GM18517 (cell line): ENCODE measurements at regions not wholly inside any gene's neighbourhood (a gene's known extent, or its start where the extent isn't known, plus 50 kb on each side); places are given as distances from the start of the nearest gene placed in this dataset.
"Not testable (repeated sequence)": the region's sequence is repeated elsewhere in the genome, so short reads cannot be mapped to it uniquely, and the experiment has no call there.

Experiments used
- ATAC-seq: cut with Tn5 transposase; IDR thresholded peaks from one replicate; pipeline ENCODE4 v1.9.1; 2021; ENCODE audit warnings: mild to moderate bottlenecking, moderate library complexity; ENCODE audit not compliant: unreplicated experiment

DNA sequence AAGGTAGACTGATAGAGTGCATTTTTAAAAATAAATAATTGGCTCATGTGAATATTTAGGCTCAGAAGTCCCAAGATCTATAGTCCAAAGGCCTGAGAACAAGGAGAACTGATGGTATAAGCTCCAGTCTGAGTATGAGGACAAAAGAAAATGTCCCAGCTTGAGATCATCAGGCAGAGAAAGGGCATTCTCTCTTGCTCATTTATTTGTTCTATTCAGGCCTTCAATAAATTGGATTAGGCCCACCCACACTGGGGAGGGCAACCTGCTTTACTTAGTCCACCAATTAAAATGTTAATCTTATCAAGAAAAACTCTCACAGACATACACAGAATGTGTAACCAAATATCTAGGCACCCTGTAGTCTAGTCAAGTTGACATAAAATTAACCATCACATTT, 644.4 kb upstream of the MDGA2 start:
- no peak for ATAC-seq

DNA sequence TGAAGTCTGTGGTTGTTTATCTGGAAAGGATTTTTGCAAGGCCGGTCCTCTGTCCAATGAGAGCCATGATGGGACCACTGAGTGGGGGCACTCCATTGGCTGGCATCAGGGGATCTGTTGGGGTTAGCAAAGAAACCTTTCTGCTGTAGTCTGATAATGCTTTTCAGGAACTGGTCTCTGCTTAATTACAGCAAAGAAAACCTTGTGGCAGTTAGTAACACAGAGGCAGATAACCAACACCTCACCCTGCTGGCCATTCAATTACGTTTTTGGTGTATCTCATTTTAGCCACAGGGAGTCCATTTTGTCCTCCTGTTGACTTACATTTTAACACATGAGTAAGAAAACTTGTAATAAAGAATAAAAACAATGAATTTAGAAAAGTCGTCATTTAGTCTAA, 629.3 kb upstream of the MDGA2 start:
- no peak for ATAC-seq

DNA sequence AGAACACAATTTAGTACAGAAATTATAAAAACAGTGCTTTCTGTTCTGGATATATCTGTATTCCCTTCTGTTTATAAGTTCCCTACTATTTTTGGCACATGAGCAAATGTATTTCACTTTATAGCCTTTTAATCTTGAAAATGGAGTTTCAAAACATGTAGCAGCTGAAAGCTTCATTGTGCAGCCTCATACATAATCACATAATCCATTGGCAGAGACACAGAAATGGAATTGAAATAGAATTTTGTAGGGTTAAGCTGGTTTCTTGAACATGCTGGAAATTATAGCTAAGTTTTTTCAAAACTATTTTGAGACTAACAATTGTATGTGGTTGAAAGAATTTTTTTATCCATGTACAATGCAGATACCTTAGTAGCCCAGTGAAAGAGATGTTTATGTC, 614.3 kb upstream of the MDGA2 start:
- no peak for ATAC-seq

DNA sequence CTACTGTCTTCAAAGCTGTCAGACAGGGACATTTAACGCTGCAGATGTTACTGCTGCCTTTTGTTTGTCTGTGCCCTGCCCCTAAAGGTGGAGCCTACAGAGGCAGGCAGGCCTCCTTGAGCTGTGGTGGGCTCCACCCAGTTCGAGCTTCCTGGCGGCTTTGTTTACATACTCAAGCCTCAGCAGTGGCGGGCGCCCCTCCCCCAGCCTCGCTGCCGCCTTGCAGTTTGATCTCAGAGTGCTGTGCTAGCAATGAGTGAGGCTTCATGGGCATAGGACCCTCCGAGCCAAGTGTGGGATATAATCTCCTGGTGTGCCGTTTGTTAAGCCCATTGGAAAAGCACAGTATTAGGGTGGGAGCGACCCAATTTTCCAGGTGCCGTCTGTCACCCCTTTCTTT, 609.8 kb upstream of the MDGA2 start:
- ATAC-seq: not testable (repeated sequence)

DNA sequence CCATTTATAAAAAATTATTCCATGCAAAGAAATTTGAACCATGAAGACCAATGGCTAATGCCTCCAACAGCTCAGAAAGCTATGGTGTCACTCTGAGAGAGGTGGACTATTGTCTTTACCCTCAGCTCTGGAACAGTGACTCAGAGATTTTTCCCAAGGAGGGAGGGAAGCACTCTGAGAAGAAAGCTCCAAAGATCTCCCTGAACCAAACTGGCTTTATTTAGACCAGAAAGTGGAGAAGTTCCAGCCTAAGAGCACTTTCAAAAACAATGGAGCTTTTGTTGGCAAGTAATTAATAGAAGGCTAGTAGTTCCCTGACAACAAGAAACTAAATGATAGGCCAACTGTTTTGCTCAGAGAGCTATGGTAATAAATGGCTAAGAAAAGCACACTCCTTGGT, 599.9 kb upstream of the MDGA2 start:
- ATAC-seq: no peak

DNA sequence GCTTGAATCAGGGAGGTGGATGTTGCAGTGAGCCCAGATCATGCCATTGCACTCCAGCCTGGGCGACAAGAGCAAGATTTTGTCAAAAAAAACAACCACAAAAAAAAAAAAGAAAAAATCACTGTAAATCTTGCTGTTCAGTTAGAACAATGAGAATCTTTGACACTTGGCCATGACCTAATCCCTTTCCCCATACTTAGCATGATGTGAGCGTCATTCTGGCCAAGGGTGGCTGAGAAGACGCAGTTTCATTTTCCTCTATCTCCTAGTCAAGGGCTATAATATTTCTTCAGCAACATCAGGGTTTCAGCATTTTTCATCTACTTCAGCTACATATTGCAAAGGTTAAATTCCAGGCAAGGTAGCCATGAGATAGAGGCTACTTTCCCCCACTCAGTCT, 599.4 kb upstream of the MDGA2 start:
- no peak for ATAC-seq

DNA sequence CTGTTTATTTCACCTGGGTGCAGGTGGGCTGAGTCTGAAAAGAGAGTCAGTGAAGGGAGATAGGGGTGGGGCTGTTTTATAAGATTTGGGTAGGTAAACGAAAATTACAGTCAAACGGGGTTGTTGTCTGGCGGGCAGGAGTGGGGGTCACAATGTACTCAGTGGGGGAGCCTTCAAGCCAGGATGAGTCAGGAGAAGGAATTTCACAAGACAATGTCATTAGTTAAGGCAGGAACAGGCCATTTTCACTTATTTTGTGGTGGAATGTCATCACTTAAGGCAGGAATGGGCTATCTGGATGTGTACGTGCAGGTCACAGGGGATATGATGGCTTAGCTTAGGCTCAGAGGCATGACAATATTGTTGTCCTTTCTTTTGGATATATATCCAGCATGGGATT, 592.5 kb upstream of the MDGA2 start:
- ATAC-seq: not testable (repeated sequence)

DNA sequence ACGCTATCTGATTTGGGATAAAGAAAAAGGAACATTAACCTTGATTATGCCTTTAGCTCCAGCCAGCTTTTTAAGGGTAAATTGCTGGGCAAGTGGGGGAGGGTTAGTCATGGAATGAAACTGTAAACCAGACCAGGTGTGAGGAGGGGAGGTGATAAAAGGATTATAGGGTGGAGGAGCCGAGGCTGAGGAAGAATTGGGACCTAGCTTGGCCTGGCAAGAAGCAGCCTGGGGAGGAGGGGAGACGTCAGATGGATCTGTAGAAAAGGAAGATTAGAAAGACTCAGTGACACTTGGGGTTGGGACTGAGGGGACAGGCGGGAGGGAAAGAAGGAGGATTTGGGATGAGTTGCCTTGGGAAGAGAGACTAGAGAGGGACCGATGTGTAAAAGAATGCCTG, 590.8 kb upstream of the MDGA2 start:
- ATAC-seq: not testable (repeated sequence)

DNA sequence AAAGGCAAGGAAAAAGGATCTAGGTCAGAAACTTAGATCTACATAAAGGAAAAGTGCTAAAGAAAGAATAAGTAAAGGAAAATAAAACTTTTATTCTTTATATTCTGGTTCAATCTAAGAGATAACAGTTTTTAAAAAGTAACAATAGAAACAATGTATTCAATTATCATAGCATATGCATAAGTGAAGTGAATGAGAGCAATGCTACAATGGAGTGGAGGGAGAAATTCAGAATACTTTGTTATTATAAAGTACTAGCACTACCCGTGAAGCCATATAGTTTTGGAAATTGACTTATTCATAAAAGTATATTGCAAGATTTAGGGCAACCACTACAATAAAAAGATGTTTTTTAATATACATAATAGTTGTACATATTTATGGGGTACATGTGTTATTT, 586.0 kb upstream of the MDGA2 start:
- no peak for ATAC-seq

DNA sequence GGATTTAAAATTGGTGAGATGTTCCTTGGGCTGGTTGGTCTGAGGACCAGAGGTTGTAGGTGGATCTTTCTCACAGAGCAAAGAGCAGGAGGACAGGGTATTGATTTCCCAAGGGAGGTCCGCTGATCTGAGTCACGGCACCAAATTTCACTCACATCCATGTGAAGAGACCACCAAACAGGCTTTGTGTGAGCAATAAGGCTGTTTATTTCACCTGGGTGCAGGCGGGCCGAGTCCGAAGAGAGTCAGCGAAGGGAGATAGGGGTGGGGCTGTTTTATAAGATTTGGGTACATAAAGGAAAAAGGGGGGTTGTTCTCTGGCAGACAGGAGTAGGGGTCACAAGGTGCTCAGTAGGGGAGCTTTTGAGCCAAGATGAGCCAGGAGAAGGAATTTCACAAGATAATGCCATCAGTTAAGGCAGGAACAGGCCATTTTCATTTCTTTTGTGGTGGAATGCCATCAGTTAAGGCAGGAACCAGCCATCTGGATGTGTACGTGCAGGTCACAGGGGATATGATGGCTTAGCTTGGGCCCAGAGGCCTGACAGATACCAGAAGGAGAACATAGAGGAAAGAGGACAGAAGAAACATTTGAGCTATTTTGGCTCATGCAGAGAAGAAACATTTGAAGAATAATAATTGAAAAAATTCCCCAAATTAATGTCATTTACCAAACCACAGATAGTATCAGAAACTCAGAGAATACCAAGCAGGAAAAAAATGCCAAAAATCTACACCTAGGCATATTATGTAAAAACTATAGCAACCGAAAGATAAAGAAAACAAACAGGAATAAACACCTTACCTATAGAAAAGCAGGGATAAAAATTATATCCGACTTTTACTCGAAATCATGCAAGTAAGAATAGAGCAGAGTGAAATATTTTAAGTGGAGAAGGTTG, 585.2 kb upstream of the MDGA2 start:
- ATAC-seq: not testable (repeated sequence)

DNA sequence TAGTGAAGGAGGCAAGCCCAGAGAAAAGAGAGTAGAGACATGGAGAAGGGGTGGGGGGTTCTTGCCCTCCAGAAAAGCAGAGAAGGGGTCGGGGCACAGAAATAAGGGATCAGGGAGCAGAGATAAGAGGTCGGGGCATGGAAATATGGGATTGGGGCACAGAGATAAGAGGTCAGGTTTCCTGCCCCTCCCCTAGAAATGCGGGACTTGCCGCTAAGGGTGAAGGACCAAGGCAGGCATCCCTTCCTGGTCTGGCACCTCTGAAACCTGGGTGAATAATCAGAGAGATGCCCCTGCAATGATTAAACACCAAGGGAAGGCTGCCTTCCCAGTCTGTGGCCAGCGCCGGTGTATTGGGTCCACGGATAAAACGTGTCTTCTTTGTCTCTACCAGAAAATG, 584.5 kb upstream of the MDGA2 start:
- ATAC-seq: not testable (repeated sequence)

DNA sequence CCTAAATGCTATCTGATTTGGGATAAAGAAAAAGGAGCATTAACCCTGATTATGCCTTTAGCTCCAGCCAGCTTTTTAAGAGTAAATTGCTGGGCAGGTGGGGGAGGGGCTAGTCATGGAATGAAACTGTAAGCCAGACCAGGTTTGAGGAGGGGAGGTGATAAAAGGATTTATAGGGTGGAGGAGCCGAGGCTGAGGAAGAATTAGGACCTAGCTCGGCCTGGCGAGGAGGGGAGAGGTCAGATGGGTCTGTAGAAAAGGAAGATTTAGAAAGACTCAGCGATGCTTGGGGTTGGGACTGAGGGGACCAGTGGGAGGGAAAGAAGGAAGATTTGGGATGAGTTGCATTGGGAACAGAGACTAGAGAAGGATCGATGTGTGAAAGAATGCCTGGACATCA, 583.8 kb upstream of the MDGA2 start:
- ATAC-seq: not testable (repeated sequence)

DNA sequence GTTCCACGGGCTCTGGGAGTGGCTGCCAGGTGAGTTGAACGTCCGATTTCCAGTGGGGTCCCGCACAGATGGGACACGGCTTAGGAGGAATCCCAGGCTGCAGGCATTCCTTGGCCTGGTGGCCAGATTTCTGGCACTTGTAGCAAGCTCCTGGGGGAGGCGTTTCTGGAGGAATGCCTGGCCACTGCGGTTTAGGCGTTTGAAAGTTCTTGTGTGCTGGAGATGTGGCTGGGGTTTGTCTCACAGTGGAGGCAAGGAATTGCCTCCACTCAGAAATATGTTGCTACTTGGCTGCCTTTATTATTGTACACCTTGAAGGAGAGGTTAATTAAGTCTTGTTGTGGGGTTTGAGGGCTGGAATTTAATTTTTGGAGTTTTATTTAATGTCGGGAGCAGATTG, 583.3 kb upstream of the MDGA2 start:
- ATAC-seq: not testable (repeated sequence)

DNA sequence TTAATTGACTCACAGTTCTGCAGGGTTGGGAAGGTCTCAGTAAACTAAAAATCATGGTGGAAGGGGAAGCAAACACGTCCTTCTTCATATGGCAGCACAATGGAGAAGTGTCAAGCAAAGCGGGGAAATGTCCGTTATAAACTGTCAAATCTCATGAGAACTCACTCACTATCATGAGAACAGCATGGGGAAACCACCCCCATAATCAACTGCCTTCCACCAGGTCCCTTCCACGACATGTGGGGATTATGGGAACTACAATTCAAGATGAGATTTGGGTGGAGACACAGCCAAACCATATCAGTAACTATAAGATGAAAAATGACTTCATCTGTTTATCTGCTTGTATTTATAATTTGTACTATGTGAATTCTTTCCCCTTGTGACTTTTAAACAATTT, 577.6 kb upstream of the MDGA2 start:
- ATAC-seq: no peak

DNA sequence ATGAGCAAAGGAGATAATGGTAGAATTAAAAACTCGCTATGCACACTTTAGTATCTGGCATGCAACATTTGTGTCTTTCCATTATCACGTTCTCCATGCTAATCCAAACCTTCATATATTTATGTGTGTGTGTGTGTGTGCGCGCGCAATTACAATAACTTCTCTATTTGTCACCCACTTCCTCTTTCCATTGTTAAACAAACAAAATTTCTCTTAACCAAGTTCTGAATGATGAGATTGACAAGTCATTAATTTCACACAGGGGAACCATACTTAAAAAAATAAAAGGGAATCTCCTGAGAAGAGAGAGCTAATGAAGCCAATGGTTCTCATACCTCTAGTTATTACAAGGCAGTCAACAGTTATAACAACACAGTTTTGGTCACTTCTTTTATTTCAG, 575.9 kb upstream of the MDGA2 start:
- no peak for ATAC-seq

DNA sequence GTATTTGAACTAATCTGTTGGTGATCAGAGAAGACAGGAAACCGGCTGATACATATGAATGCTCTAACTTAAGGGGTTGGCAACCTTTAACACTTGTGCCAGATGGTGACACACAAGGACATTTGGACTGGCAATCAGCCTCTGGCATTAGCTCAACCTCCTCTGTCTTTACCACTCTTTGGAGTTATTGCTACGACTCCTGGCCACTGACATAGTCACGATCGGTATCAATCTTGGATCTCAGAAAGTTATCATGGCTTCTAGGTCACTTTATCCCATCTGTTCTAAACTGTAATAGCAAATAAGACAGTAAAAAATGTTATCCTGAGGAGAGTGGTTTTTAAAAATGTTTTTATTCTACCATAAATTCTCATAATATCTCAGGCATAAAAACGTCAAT, 575.2 kb upstream of the MDGA2 start:
- ATAC-seq: no peak

DNA sequence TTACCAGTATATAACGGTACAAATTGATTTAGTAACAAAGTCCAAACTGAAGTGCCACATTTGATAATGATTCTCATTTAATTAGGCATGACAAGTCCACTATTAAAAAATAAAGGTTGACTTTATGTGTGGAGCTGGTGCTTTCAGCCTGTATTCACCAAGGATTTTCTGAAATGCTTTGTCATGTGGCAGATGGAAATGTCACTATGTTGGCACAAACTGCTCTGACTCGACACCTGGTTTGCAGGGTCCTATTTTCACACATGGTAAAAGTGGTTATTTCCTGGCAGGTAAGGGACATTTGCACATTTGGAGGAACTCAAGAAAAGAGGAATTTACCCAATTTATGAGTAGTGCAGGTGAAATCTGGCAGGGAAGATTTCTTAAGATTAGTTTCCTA, 572.6 kb upstream of the MDGA2 start:
- no peak for ATAC-seq

DNA sequence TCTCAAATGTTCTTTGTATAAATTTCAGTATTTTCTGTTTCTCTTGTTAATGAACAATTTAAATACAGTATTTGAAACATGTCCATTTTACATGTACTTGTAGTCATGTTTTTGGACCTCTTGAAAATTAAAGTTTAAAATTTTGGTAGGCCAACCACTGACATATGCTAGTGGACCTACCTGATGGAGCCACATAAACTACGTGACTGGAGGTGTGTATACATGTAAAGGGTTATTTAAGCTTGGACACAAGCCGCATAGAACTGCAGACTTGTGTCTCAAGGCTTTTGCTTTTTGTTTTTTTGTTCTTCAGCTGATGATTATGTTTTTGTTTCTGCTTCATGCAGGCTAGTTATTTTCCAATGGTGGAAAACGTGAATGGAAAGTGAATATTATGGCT, 568.5 kb upstream of the MDGA2 start:
- no peak for ATAC-seq

DNA sequence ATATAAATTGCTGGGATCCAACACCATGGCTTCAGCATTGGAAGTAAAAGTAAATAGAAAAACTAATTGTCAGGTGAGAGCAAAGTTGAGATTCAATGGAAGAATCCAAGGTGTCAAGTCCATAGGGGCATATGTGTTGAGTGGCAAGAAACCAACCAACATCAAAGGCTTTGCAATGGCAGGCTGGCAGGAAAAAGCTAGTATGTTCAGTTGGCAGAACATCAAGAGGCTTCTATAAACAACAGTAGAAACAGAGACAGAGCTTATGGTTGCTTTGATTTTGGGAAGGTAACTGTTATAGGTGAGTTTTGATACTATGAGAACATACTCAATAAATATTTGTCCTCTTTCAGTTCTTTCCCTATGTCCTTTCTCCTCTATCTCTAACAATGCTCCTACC, 553.7 kb upstream of the MDGA2 start:
- no peak for ATAC-seq

DNA sequence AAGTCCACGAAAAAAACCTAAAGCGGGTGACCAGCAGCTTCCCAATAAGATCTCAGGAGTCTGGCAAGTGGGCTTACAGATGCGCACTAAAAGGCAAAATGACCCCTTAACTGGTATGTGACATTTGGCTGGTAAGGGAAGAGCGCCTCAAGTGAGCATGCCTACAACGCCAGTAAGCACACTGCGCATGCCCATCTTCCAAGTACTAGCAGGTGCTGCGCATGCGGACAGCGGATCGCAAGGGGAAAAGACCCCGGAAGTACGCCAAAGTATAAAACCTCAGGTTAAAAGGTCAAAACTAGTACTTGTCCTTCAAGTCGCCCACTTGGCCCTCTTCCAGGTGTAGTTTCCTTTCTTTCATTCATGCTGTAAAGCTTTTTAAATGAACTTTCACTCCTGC, 518.5 kb upstream of the MDGA2 start:
- ATAC-seq: no peak

DNA sequence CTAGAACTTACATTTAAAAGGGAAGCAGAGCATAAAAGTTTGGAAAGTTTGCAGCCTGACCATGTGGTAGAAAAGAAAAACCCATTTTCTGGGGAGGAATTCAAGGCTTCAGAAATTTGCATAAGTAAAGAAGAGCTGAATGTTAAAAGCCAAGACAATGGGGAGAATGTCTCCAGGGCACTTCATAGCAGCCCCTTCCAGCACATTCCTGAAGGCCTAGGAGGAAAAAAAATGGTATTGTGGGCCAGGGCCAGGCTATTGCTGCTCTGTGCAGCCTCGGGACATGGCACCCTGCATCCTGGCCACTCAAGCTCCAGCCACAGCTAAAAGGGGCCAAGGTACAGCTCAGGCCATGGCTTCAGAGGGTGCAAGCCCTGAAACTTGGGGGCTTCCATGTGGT, 474.2 kb upstream of the MDGA2 start:
- not testable (repeated sequence) for ATAC-seq

DNA sequence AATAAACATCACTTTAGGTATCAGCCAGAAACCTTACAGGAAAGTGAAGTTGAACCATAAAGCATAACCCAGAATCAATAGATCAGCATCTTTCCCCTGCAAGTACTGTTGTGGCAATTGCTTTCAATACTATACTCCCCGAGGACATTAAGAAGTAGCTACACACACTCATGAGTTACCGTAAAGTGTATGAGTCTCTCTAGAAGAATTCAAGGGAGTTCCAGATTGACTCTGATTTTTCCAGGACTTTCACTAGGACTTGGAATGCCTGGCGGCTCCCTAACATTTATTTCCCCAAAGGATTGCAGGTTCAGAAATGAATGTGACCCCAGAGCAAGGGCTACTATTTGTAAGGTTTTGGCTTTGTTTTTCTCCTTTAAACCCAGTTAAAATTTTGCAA, 465.4 kb upstream of the MDGA2 start:
- no peak for ATAC-seq

DNA sequence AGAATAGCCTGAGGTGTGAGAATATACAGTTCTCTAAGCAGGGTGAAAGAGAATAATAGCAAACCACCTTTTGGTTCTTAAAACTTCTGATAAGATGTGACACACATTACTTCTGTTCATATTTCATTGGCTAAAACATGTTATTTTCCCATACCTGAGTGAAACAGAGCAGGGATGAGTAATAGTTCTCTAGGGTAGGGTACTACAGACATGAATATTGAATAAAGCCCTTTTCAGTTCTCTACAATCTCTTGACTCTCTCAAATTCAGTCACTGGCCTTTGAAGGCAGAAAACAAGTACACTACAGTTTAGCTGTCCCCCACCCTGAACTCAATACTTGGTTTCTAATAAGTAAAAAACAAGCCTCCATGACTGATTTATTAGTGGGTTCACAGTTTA, 454.1 kb upstream of the MDGA2 start:
- ATAC-seq: no peak
